Fibroblast of lung (primary cell): ENCODE measurements at regions not wholly inside any gene's neighbourhood (a gene's known extent, or its start where the extent isn't known, plus 50 kb on each side); places are given as distances from the start of the nearest gene placed in this dataset.

Source experiments
- CTCF ChIP-seq, 2 donors: IDR thresholded peaks in 1 of 2; conservative IDR thresholded peaks in 1 of 2; 1 replicate in 1 of 2; 2 replicates in 1 of 2; pipeline ENCODE4 v1.5.1; 2011 to 2012; ENCODE audit warnings: low read length in 2 of 2, control low read depth in 1 of 2, inconsistent platforms in 1 of 2, low read depth in 1 of 2, mild to moderate bottlenecking in 1 of 2
- EZH2 ChIP-seq: IDR thresholded peaks from 2 replicates; pipeline ENCODE4 v1.5.1; 2012; ENCODE audit warnings: low read length, control low read depth, mild to moderate bottlenecking; ENCODE audit errors: missing control alignments

- peak in 1 of 2 donors; percentile 9 for TF ChIP-seq CTCF (conservative IDR thresholded peaks at IDR 0.05 in 1 of 2, IDR thresholded peaks at IDR 0.05 in 1 of 2; ENCODE audit: low read depth in 1 of 2, low read length in 2 of 2)
- no peak for TF ChIP-seq EZH2
These were observed 145.3 kb upstream of the TENT5A start for GRCh38 chr6:81897793-81898192.
